HL-60 (cell line): ENCODE measurements at regions not wholly inside any gene's neighbourhood (a gene's known extent, or its start where the extent isn't known, plus 50 kb on each side); places are given as distances from the start of the nearest gene placed in this dataset.

Source experiments
- DNase-seq, 2 experiments: peaks; one replicate each; pipeline ENCODE4 v3.0.0-alpha.2; 2010 to 2020; ENCODE audit warnings: low read depth in 1 of 2, low spot score in 1 of 2
- H3K27ac ChIP-seq: fragments of 250-450 bp; sonication (Bioruptor Pico); replicated peaks from 2 replicates; pipeline ENCODE4 v1.5.1; 2020; ENCODE audit warnings: mild to moderate bottlenecking, moderate library complexity
- H3K27me3 ChIP-seq: fragments of 250-450 bp; sonication (Bioruptor Pico); 2 replicates; pipeline ENCODE4 v1.5.1; 2021; ENCODE audit warnings: mild to moderate bottlenecking, moderate library complexity; ENCODE audit not compliant: insufficient read depth, poor library complexity, severe bottlenecking
- H3K4me3 ChIP-seq: replicated peaks from 2 replicates; pipeline ENCODE4 v1.5.1; 2011; ENCODE audit warnings: mild to moderate bottlenecking, control low read depth, low read length; ENCODE audit not compliant: insufficient read depth
- GABPA ChIP-seq: IDR thresholded peaks from 2 replicates; pipeline ENCODE4 v1.6.1; 2012; ENCODE audit warnings: low read depth
- POLR2AphosphoS5 ChIP-seq: IDR thresholded peaks from 2 replicates; pipeline ENCODE4 v1.6.1; 2012; ENCODE audit warnings: low read depth
- REST ChIP-seq: IDR thresholded peaks from 2 replicates; pipeline ENCODE4 v1.6.1; 2012; ENCODE audit warnings: low read depth; ENCODE audit not compliant: insufficient replicate concordance
- SPI1 ChIP-seq: IDR thresholded peaks from 2 replicates; pipeline ENCODE4 v1.6.1; 2012; ENCODE audit warnings: low read depth, mild to moderate bottlenecking, borderline replicate concordance
- TF ChIP-seq, protein P1 (sequence below): IDR thresholded peaks from one replicate; pipeline ENCODE4 v1.5.1; 2011; ENCODE audit warnings: low read length, control low read depth, inconsistent platforms; ENCODE audit not compliant: insufficient read depth

DNA sequence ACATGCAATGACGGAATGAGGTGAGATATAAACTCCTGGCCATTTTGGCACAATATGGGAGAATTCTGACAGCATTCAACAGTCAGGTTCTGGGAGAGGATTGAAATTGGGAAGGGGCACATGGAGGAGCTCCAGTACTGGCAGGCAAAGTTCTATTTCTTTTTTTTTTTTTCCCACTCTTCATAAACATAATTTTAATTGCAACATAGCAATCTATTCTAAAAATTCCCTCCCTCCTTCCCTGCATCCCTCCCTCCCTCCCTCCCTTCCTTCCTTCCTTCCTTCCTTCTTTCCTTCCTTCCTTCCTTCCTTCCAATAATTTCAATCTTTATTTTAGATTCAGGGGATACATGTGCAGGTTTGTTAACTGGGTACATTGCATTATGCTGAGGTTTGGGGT, 93.2 kb downstream of the PTCSC3 start:
- no peak overlapping the region for H3K4me3 ChIP-seq
- peaks cover 7% of the 10 kb centered on the region for H3K27me3 ChIP-seq
- no peak overlapping the region for H3K27ac ChIP-seq
- no peak for DNase-seq
- TF ChIP-seq REST (no peak), POLR2AphosphoS5 (no peak), GABPA (no peak), SPI1 (no peak)
- TF ChIP-seq, protein P1, sequence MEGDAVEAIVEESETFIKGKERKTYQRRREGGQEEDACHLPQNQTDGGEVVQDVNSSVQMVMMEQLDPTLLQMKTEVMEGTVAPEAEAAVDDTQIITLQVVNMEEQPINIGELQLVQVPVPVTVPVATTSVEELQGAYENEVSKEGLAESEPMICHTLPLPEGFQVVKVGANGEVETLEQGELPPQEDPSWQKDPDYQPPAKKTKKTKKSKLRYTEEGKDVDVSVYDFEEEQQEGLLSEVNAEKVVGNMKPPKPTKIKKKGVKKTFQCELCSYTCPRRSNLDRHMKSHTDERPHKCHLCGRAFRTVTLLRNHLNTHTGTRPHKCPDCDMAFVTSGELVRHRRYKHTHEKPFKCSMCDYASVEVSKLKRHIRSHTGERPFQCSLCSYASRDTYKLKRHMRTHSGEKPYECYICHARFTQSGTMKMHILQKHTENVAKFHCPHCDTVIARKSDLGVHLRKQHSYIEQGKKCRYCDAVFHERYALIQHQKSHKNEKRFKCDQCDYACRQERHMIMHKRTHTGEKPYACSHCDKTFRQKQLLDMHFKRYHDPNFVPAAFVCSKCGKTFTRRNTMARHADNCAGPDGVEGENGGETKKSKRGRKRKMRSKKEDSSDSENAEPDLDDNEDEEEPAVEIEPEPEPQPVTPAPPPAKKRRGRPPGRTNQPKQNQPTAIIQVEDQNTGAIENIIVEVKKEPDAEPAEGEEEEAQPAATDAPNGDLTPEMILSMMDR, result no peak

DNA sequence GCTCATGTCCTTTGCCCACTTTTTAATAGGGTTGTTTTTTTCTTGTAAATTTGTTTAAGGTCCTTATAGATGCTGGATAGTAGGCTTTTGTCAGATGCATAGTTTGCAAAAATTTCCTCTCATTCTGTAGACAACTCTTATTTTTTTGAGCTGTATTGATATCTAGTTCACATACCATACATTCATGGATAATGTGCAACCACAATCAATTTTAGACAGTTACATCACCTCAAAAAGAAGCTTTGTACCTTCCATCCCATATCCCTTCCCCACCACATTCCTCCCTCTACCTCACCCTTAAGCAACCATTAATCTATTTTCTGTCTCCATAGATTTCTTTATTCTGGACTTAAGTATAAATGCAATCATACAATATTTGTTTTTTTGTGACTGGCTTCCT, 98.4 kb downstream of the PTCSC3 start:
- Histone ChIP-seq H3K27ac (no peak overlapping the region), H3K4me3 (no peak overlapping the region), H3K27me3 (peaks cover 4% of the 10 kb centered on the region)
- TF ChIP-seq SPI1 (no peak), REST (no peak), GABPA (no peak), POLR2AphosphoS5 (no peak)
- TF ChIP-seq, protein P1, result no peak
- no peak for DNase-seq

DNA sequence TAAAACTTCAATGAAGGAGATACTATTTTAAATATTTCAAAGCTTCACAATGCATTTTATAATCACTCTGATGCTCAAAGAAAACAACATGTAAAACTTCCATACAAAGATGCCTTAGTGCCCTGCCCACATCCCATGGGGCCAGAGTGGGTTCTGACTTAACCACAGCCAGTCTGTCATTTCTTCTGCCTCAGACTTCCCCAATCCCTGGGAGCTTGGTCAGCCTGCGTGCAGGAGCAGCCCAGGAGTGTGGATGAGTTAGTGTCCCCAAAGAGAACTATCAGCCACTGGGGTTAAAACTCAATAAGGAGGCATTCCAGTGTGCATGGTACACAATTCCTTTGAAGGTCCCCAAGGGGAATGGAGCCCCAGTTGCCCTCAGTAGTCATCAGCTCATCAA, 100.3 kb downstream of the PTCSC3 start:
- no peak for DNase-seq
- TF ChIP-seq GABPA (no peak), POLR2AphosphoS5 (no peak), SPI1 (peak; percentile 22; the same call in 1 of the 2 replicates), REST (no peak)
- TF ChIP-seq, protein P1, result no peak

More for the DNA sequence above, 100.3 kb downstream of the PTCSC3 start:
- Histone ChIP-seq H3K27me3 (no peaks in the 10 kb centered on the region), H3K4me3 (no peak overlapping the region), H3K27ac (no peak overlapping the region)
